ENCODE measurements at regions not wholly inside any gene's neighbourhood (a gene's known extent, or its start where the extent isn't known, plus 50 kb on each side); places are given as distances from the start of the nearest gene placed in this dataset.

DNA sequence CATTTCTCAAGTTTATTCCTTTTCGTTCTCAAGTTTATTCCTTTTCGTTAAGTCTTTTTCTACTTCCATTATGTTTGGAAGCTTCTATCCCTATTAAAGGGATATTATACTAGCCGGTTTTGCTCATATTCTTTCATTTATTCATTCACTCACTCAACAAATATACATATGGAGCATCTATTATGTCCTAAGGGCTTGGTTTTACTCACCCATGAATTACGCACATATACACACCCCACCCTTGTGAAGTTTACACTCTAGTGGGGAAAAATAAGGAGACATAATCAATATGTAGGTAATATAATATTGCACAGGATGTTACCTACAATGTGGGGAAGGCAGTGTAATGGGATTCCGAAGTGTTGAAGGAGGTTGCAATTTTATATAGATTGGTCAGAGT, 90.5 kb downstream of the ACTL7B start:
- TF ChIP-seq, protein P1, sequence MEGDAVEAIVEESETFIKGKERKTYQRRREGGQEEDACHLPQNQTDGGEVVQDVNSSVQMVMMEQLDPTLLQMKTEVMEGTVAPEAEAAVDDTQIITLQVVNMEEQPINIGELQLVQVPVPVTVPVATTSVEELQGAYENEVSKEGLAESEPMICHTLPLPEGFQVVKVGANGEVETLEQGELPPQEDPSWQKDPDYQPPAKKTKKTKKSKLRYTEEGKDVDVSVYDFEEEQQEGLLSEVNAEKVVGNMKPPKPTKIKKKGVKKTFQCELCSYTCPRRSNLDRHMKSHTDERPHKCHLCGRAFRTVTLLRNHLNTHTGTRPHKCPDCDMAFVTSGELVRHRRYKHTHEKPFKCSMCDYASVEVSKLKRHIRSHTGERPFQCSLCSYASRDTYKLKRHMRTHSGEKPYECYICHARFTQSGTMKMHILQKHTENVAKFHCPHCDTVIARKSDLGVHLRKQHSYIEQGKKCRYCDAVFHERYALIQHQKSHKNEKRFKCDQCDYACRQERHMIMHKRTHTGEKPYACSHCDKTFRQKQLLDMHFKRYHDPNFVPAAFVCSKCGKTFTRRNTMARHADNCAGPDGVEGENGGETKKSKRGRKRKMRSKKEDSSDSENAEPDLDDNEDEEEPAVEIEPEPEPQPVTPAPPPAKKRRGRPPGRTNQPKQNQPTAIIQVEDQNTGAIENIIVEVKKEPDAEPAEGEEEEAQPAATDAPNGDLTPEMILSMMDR (IDR thresholded peaks at IDR 0.05) = no peak
- TF ChIP-seq POLR2A (IDR thresholded peaks at IDR 0.05) = no peak
- no peak for TF ChIP-seq EP300 (IDR thresholded peaks at IDR 0.05)
